ENCODE measurements at regions not wholly inside any gene's neighbourhood (a gene's known extent, or its start where the extent isn't known, plus 50 kb on each side); places are given as distances from the start of the nearest gene placed in this dataset.

GRCh38 chr9:86649913-86650312 lies 295.7 kb upstream of the TUT7 start:
- TF ChIP-seq CTCF (IDR thresholded peaks at IDR 0.05) (no peak), EZH2 (IDR thresholded peaks at IDR 0.05; ENCODE audit: borderline replicate concordance, insufficient read depth, low read depth, low read length, poor library complexity, severe bottlenecking) (no peak)
- Mint-ChIP-seq H3K27me3 (no peaks in the 10 kb centered on the region), H3K4me1 (no peaks in the 10 kb centered on the region), H3K4me3 (no peak overlapping the region), H3K9me3 (ENCODE audit: insufficient read depth) (peaks cover 4% of the 10 kb centered on the region), H3K27ac (no peak overlapping the region)
- Histone ChIP-seq H3K9ac (ENCODE audit: low read length) (no peak overlapping the region), H3K27ac (ENCODE audit: low read length in 2 of 2) (no peak overlapping the region), H3K27me3 (replicated peaks in 1 of 4; ENCODE audit: control extremely low read depth in 1 of 4, control insufficient read depth in 3 of 4, insufficient read depth in 4 of 4, low read length in 3 of 4) (no peaks in the 10 kb centered on the region), H3K4me3 (ENCODE audit: control extremely low read depth in 1 of 5, extremely low read depth in 1 of 5, insufficient read depth in 1 of 5, low read depth in 2 of 5, low read length in 4 of 5) (no peak overlapping the region), H3K36me3 (replicated peaks in 1 of 2; ENCODE audit: control extremely low read depth in 1 of 2, control insufficient read depth in 1 of 2, extremely low read depth in 1 of 2, insufficient read depth in 2 of 2, low read length in 1 of 2) (no peaks in the 10 kb centered on the region), H3K79me2 (ENCODE audit: control insufficient read depth, insufficient read depth, low read length) (no peaks in the 10 kb centered on the region), H3K4me2 (replicated peaks; ENCODE audit: low read depth, low read length, poor library complexity, severe bottlenecking) (no peak overlapping the region), H4K20me1 (ENCODE audit: control insufficient read depth, insufficient read depth, low read length, poor library complexity, severe bottlenecking) (no peaks in the 10 kb centered on the region), H3K9me3 (ENCODE audit: control extremely low read depth in 1 of 3, control insufficient read depth in 2 of 3, insufficient read depth in 1 of 3, low read length in 2 of 3) (no peaks in the 10 kb centered on the region), H3K4me1 (ENCODE audit: control insufficient read depth in 2 of 2, insufficient read depth in 2 of 2, low read length in 2 of 2) (no peaks in the 10 kb centered on the region), H2AFZ (ENCODE audit: insufficient read depth, low read depth, low read length, poor library complexity, severe bottlenecking) (no peak overlapping the region)
- DNase-seq (no peak), ATAC-seq (ENCODE audit: low read depth) (no peak)
- POLR2A ChIA-PET, result no interaction called here
- no CpG with 5 or more reads among the region's 4 CpGs for WGBS (ENCODE audit: insufficient coverage)
- CTCF ChIA-PET, result no interaction called here
- intact Hi-C loops (cut with micrococcal nuclease), result no loop called here

GRCh38 chr9:86648828-86649170 lies 294.6 kb upstream of the TUT7 start:
- no peak for ATAC-seq (ENCODE audit: low read depth)
- no peaks in the 10 kb centered on the region for H3K79me2 ChIP-seq (ENCODE audit: control insufficient read depth, insufficient read depth, low read length)
- WGBS (ENCODE audit: insufficient coverage), result 85% methylated on average over 2 of the region's 6 CpGs

More at GRCh38 chr9:86648828-86649170, 294.6 kb upstream of the TUT7 start:
- Mint-ChIP-seq H3K9me3 (ENCODE audit: insufficient read depth) (peaks cover 4% of the 10 kb centered on the region), H3K4me3 (no peak overlapping the region), H3K27ac (no peak overlapping the region), H3K27me3 (no peaks in the 10 kb centered on the region), H3K4me1 (no peaks in the 10 kb centered on the region)
- H3K27ac ChIP-seq (ENCODE audit: low read length in 2 of 2), result no peak overlapping the region
- POLR2A ChIA-PET, result no interaction called here
- H3K27me3 ChIP-seq (replicated peaks in 1 of 4; ENCODE audit: control extremely low read depth in 1 of 4, control insufficient read depth in 3 of 4, insufficient read depth in 4 of 4, low read length in 3 of 4), result no peaks in the 10 kb centered on the region
- H3K4me2 ChIP-seq (replicated peaks; ENCODE audit: low read depth, low read length, poor library complexity, severe bottlenecking), result no peak overlapping the region
- CTCF ChIA-PET, result no interaction called here
- no peaks in the 10 kb centered on the region for H4K20me1 ChIP-seq (ENCODE audit: control insufficient read depth, insufficient read depth, low read length, poor library complexity, severe bottlenecking)
- H3K9ac ChIP-seq (ENCODE audit: low read length), result no peak overlapping the region
- H3K4me1 ChIP-seq (ENCODE audit: control insufficient read depth in 2 of 2, insufficient read depth in 2 of 2, low read length in 2 of 2), result no peaks in the 10 kb centered on the region
- no peak overlapping the region for H3K4me3 ChIP-seq (ENCODE audit: control extremely low read depth in 1 of 5, extremely low read depth in 1 of 5, insufficient read depth in 1 of 5, low read depth in 2 of 5, low read length in 4 of 5)
- no peak for TF ChIP-seq CTCF (IDR thresholded peaks at IDR 0.05)
- TF ChIP-seq EZH2 (IDR thresholded peaks at IDR 0.05; ENCODE audit: borderline replicate concordance, insufficient read depth, low read depth, low read length, poor library complexity, severe bottlenecking), result no peak
- no peaks in the 10 kb centered on the region for H3K9me3 ChIP-seq (ENCODE audit: control extremely low read depth in 1 of 3, control insufficient read depth in 2 of 3, insufficient read depth in 1 of 3, low read length in 2 of 3)
- DNase-seq, result no peak
- intact Hi-C loops (cut with micrococcal nuclease), result no loop called here
- no peaks in the 10 kb centered on the region for H3K36me3 ChIP-seq (replicated peaks in 1 of 2; ENCODE audit: control extremely low read depth in 1 of 2, control insufficient read depth in 1 of 2, extremely low read depth in 1 of 2, insufficient read depth in 2 of 2, low read length in 1 of 2)
- H2AFZ ChIP-seq (ENCODE audit: insufficient read depth, low read depth, low read length, poor library complexity, severe bottlenecking), result no peak overlapping the region
